ENCODE measurements at regions not wholly inside any gene's neighbourhood (a gene's known extent, or its start where the extent isn't known, plus 50 kb on each side); places are given as distances from the start of the nearest gene placed in this dataset.
A peak's percentile ranks its signal among the peaks of the same experiment; 100 is the strongest.

- H3K18ac ChIP-seq (ENCODE audit: extremely low read depth, low read length) = no peak overlapping the region
- H4K20me1 ChIP-seq (replicated peaks in 1 of 2; ENCODE audit: control insufficient read depth in 1 of 2, insufficient read depth in 2 of 2, low read length in 2 of 2) = no peaks in the 10 kb centered on the region
- no peak overlapping the region for H3K23ac ChIP-seq (ENCODE audit: insufficient read length)
- H2BK120ac ChIP-seq (replicated peaks; ENCODE audit: low read depth, low read length) = no peak overlapping the region
- H3K36me3 ChIP-seq (ENCODE audit: control insufficient read depth in 2 of 4, insufficient read depth in 4 of 4, low read length in 3 of 4) = no peaks in the 10 kb centered on the region
- H3K9ac ChIP-seq (replicated peaks in 1 of 4; ENCODE audit: extremely low read depth in 1 of 4, low read depth in 3 of 4, low read length in 3 of 4) = no peak overlapping the region
- no peak overlapping the region for H2BK12ac ChIP-seq (ENCODE audit: low read depth, low read length)
- FAIRE-seq (no peak), DNase-seq (ENCODE audit: low read depth in 1 of 2, low spot score in 2 of 2) (no peak)
- no peak overlapping the region for H2BK5ac ChIP-seq (ENCODE audit: low read depth, low read length)
- H3K56ac ChIP-seq (replicated peaks; ENCODE audit: insufficient read length, low read depth, low read length) = no peak overlapping the region
- H3K27me3 ChIP-seq (replicated peaks in 1 of 4; ENCODE audit: control insufficient read depth in 3 of 4, extremely low read depth in 1 of 4, insufficient read depth in 3 of 4, low read length in 3 of 4) = no peaks in the 10 kb centered on the region
- POLR2A ChIA-PET (ENCODE audit: partially characterized antibody) = no interaction called here
- no peak overlapping the region for H3K27ac ChIP-seq (ENCODE audit: low read depth, low read length)
- H4K5ac ChIP-seq (ENCODE audit: insufficient read length, low read depth, low read length) = no peak overlapping the region
- no peak overlapping the region for H3K4me2 ChIP-seq (ENCODE audit: insufficient read depth in 1 of 2, low read depth in 2 of 2, low read length in 2 of 2)
- no peaks in the 10 kb centered on the region for H3K79me2 ChIP-seq (ENCODE audit: control insufficient read depth in 1 of 2, insufficient read depth in 2 of 2, low read length in 2 of 2)
- H3K14ac ChIP-seq (ENCODE audit: insufficient read length) = no peak overlapping the region
- H3K4ac ChIP-seq (replicated peaks; ENCODE audit: insufficient read length, low read depth, low read length) = no peak overlapping the region
- H3K9me3 ChIP-seq (ENCODE audit: insufficient read depth in 2 of 2, low read depth in 1 of 2, low read length in 1 of 2) = peaks cover 0 to 6% of the 10 kb centered on the region in 2 experiments; a peak in 1 of 4 replicates
- WGBS, 2 experiments (ENCODE audit: extremely low coverage in 1 of 2, insufficient coverage in 1 of 2, insufficient read length in 1 of 2, insufficient replicate concordance in 2 of 2, low coverage in 1 of 2, low lambda C conversion rate in 2 of 2, missing lambda C conversion rate in 1 of 2) = 71% methylated on average over 3 of the region's 3 CpGs; no CpG with 5 or more reads in 1 of the 2 experiments
- H2AFZ ChIP-seq (ENCODE audit: low read length) = 0 out of 2 replicates have a peak overlapping the region, but pooled peaks have one; percentile 14
- no peak overlapping the region for H2BK15ac ChIP-seq (ENCODE audit: low read length)
- H3K79me1 ChIP-seq (ENCODE audit: low read depth, low read length) = no peaks in the 10 kb centered on the region
- no peak overlapping the region for H2BK20ac ChIP-seq (ENCODE audit: low read length)
- no peak overlapping the region for H4K91ac ChIP-seq (replicated peaks; ENCODE audit: insufficient read length, low read length)
- no peak overlapping the region for H2AK5ac ChIP-seq (ENCODE audit: low read depth, low read length)
- no peaks in the 10 kb centered on the region for H3K4me1 ChIP-seq (replicated peaks in 1 of 4; ENCODE audit: control insufficient read depth in 3 of 4, insufficient read depth in 4 of 4, low read length in 3 of 4)
- CTCF ChIA-PET (ENCODE audit: partially characterized antibody) = interaction anchor here (0.5 to 1.2 kb wide), 6 partner anchors 12 to 1405 kb away, joined by 3 to 4 read pairs (median 3); no protein-coding TSS in a partner anchor
- no peak overlapping the region for H4K8ac ChIP-seq (ENCODE audit: extremely low read depth, insufficient read depth, low read length)
- H3K23me2 ChIP-seq (ENCODE audit: low read depth, low read length) = no peaks in the 10 kb centered on the region
- H3K4me3 ChIP-seq (ENCODE audit: extremely low read depth in 1 of 4, insufficient read depth in 2 of 4, low read depth in 3 of 4, low read length in 4 of 4) = no peak overlapping the region
Observed at GRCh38 chr7:92939666-92940360, 103.4 kb upstream of the CDK6 start.
